Panc1 (cell line): ENCODE measurements at regions not wholly inside any gene's neighbourhood (a gene's known extent, or its start where the extent isn't known, plus 50 kb on each side); places are given as distances from the start of the nearest gene placed in this dataset.

Experiments used
- ATAC-seq: fragments of 200-7000 bp; cut with Tn5 transposase; 2 replicates; pipeline ENCODE4 v1.9.1; 2020; ENCODE audit warnings: mild to moderate bottlenecking, moderate library complexity
- BruUV-seq: library from RNA; stranded (reverse); fragments of 400-500 nt; replicated peaks from 2 replicates; lab custom pipeline; 2021; lab: Mats Ljungman, UMichigan
- CTCF ChIA-PET: fragments of 300-600 bp; sonication (Branson Sonifier 250); formaldehyde crosslinking; loops from one replicate; lab custom pipeline; 2022; ENCODE audit warnings: antibody characterized with exemption; lab: Charles Lee
- POLR2A ChIA-PET: fragments of 300-600 bp; sonication (Branson Sonifier 250); formaldehyde crosslinking; loops from one replicate; lab custom pipeline; 2022; ENCODE audit warnings: antibody characterized with exemption; lab: Charles Lee
- DNase-seq: peaks from one replicate; pipeline ENCODE4 v3.0.0-alpha.2; 2010; ENCODE audit warnings: low read depth, low spot score
- H3K27ac ChIP-seq: 2 replicates; pipeline ENCODE4 v1.5.1; 2011; ENCODE audit warnings: mild to moderate bottlenecking, low read length, inconsistent platforms
- H3K27me3 ChIP-seq: fragments of 200-500 bp; sonication (Bioruptor generic); 2 replicates; pipeline ENCODE4 v1.6.0; 2014; ENCODE audit warnings: low read length, inconsistent platforms; ENCODE audit not compliant: control insufficient read depth, insufficient read depth
- H3K36me3 ChIP-seq: fragments of 200-500 bp; sonication (Bioruptor generic); 2 replicates; pipeline ENCODE4 v1.5.1; 2014; ENCODE audit warnings: inconsistent platforms, mild to moderate bottlenecking, low read length, moderate library complexity; ENCODE audit not compliant: control insufficient read depth, insufficient read depth
- H3K4me1 ChIP-seq: 2 replicates; pipeline ENCODE4 v1.5.1; 2011; ENCODE audit warnings: inconsistent platforms, mild to moderate bottlenecking, low read length, moderate library complexity; ENCODE audit not compliant: control insufficient read depth, insufficient read depth
- H3K4me3 ChIP-seq, 2 experiments: 2 replicates each; pipeline ENCODE4 v1.5.1; 2011 to 2012; ENCODE audit warnings: low read depth in 2 of 2, low read length in 2 of 2, mild to moderate bottlenecking in 2 of 2, inconsistent platforms in 1 of 2, moderate library complexity in 1 of 2
- H3K9me3 ChIP-seq: fragments of 200-500 bp; sonication (Bioruptor generic); 2 replicates; pipeline ENCODE4 v1.5.1; 2014; ENCODE audit warnings: low read depth, mild to moderate bottlenecking, inconsistent platforms, low read length, moderate library complexity; ENCODE audit not compliant: control insufficient read depth, insufficient read depth
- POLR2AphosphoS5 ChIP-seq: IDR thresholded peaks from 2 replicates; pipeline ENCODE4 v1.6.1; 2012; ENCODE audit warnings: mild to moderate bottlenecking, low read depth, low read length, moderate library complexity
- SIN3A ChIP-seq: IDR thresholded peaks from 2 replicates; pipeline ENCODE4 v1.6.1; 2012; ENCODE audit warnings: low read depth, mild to moderate bottlenecking, low read length, moderate library complexity, borderline replicate concordance; ENCODE audit not compliant: insufficient read depth
- TCF7L2 ChIP-seq: IDR thresholded peaks from 2 replicates; pipeline ENCODE4 v1.6.1; 2011; ENCODE audit warnings: mild to moderate bottlenecking, low read depth, low read length, inconsistent platforms
- in situ Hi-C: cut with HindIII; loops from 2 replicates; pipeline ENCODE4 v1.10.0; 2016; ENCODE audit warnings: low sequenced_read_pairs, low pct_unique_long_range_greater_than_20kb
- intact Hi-C: fragments of 100-400 bp; cut with micrococcal nuclease; formaldehyde crosslinking; loops from one replicate; pipeline ENCODE4 v1.10.0; 2022; ENCODE audit not compliant: unreplicated experiment
- TF ChIP-seq, protein P1 (sequence below): fragments of 450-650 bp; IDR thresholded peaks from 2 replicates; pipeline ENCODE4 v1.5.1; 2017; ENCODE audit warnings: mild to moderate bottlenecking
- TF ChIP-seq, protein P2 (sequence below), 2 experiments: IDR thresholded peaks; 2 replicates each; pipeline ENCODE4 v1.6.1; 2011 to 2012; ENCODE audit warnings: low read depth in 2 of 2, control low read depth in 1 of 2, low read length in 1 of 2, mild to moderate bottlenecking in 1 of 2, moderate library complexity in 1 of 2; ENCODE audit not compliant: insufficient read depth in 1 of 2

- no TSS peak for BruUV-seq
- in situ Hi-C loops (no loop called here), intact Hi-C loops (no loop called here)
- Histone ChIP-seq H3K27ac (no peak overlapping the region), H3K4me3 (no peak overlapping the region), H3K27me3 (no peaks in the 10 kb centered on the region), H3K36me3 (no peaks in the 10 kb centered on the region), H3K4me1 (no peaks in the 10 kb centered on the region), H3K9me3 (no peaks in the 10 kb centered on the region)
- no peak for DNase-seq
- ChIA-PET POLR2A (no interaction called here), CTCF (no interaction called here)
- ATAC-seq, result no peak
- TF ChIP-seq POLR2AphosphoS5, result no peak
- no peak for TF ChIP-seq TCF7L2
- TF ChIP-seq, protein P1, sequence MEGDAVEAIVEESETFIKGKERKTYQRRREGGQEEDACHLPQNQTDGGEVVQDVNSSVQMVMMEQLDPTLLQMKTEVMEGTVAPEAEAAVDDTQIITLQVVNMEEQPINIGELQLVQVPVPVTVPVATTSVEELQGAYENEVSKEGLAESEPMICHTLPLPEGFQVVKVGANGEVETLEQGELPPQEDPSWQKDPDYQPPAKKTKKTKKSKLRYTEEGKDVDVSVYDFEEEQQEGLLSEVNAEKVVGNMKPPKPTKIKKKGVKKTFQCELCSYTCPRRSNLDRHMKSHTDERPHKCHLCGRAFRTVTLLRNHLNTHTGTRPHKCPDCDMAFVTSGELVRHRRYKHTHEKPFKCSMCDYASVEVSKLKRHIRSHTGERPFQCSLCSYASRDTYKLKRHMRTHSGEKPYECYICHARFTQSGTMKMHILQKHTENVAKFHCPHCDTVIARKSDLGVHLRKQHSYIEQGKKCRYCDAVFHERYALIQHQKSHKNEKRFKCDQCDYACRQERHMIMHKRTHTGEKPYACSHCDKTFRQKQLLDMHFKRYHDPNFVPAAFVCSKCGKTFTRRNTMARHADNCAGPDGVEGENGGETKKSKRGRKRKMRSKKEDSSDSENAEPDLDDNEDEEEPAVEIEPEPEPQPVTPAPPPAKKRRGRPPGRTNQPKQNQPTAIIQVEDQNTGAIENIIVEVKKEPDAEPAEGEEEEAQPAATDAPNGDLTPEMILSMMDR, result no peak
- TF ChIP-seq, protein P2, sequence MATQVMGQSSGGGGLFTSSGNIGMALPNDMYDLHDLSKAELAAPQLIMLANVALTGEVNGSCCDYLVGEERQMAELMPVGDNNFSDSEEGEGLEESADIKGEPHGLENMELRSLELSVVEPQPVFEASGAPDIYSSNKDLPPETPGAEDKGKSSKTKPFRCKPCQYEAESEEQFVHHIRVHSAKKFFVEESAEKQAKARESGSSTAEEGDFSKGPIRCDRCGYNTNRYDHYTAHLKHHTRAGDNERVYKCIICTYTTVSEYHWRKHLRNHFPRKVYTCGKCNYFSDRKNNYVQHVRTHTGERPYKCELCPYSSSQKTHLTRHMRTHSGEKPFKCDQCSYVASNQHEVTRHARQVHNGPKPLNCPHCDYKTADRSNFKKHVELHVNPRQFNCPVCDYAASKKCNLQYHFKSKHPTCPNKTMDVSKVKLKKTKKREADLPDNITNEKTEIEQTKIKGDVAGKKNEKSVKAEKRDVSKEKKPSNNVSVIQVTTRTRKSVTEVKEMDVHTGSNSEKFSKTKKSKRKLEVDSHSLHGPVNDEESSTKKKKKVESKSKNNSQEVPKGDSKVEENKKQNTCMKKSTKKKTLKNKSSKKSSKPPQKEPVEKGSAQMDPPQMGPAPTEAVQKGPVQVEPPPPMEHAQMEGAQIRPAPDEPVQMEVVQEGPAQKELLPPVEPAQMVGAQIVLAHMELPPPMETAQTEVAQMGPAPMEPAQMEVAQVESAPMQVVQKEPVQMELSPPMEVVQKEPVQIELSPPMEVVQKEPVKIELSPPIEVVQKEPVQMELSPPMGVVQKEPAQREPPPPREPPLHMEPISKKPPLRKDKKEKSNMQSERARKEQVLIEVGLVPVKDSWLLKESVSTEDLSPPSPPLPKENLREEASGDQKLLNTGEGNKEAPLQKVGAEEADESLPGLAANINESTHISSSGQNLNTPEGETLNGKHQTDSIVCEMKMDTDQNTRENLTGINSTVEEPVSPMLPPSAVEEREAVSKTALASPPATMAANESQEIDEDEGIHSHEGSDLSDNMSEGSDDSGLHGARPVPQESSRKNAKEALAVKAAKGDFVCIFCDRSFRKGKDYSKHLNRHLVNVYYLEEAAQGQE (IDR thresholded peaks at IDR 0.05; ENCODE audit: insufficient read depth in 1 of 2, low read depth in 2 of 2, low read length in 1 of 2), result no peak
- TF ChIP-seq SIN3A, result no peak
Measured at GRCh38 chr1:214913966-214914365, 168.6 kb upstream of the KCNK2 start.

DNA sequence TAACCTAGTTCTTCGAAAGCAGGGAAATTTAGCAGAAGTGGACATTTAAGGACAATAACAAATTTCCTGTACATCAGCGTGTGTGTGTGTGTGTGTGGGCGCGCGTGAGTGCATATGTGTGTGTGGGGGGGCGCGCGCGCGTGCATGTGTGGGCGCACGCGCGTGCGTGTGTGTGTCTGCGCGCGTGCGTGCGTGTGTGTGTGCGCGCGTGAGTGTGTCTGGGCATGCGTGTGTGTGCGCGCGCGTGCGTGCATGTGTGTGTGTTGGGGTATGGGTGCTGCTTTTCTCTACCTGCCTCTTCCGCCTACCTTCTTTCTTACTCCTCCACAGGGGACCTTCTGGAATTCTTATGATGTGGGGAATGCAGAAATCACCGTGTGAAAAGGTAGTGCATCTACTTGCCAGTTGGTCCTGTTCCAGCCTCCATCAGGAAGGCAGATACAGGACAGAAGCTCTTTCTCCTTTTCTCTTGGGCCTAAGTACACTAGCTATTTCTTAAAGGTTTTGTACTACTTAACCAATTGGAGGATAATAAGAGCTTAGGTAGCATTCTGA is 165.4 kb upstream of the KCNK2 start:
- in situ Hi-C loops (no loop called here), intact Hi-C loops (no loop called here)
- no peaks in the 10 kb centered on the region for H3K27me3 ChIP-seq
- DNase-seq, result no peak
- no peaks in the 10 kb centered on the region for H3K9me3 ChIP-seq
- ChIA-PET POLR2A (no interaction called here), CTCF (no interaction called here)
- no peaks in the 10 kb centered on the region for H3K36me3 ChIP-seq
- no peak overlapping the region for H3K27ac ChIP-seq
- no peak for ATAC-seq
- no peaks in the 10 kb centered on the region for H3K4me1 ChIP-seq
- no TSS peak for BruUV-seq
- TF ChIP-seq TCF7L2 (no peak), POLR2AphosphoS5 (no peak), SIN3A (no peak)
- TF ChIP-seq, protein P2 (IDR thresholded peaks at IDR 0.05; ENCODE audit: insufficient read depth in 1 of 2, low read depth in 2 of 2, low read length in 1 of 2), result no peak
- TF ChIP-seq, protein P1, result no peak
- no peak overlapping the region for H3K4me3 ChIP-seq
